GM19452 (cell line): ENCODE measurements at regions not wholly inside any gene's neighbourhood (a gene's known extent, or its start where the extent isn't known, plus 50 kb on each side); places are given as distances from the start of the nearest gene placed in this dataset.

ENCODE experiments used
- ATAC-seq: cut with Tn5 transposase; IDR thresholded peaks from one replicate; pipeline ENCODE4 v1.9.1; 2021; ENCODE audit not compliant: unreplicated experiment

- no peak for ATAC-seq
These were observed 340.0 kb upstream of the MEOX2 start for GRCh38 chr7:16026253-16027020.

- no peak for ATAC-seq
These were observed 339.2 kb upstream of the MEOX2 start for GRCh38 chr7:16025696-16026095.

- no peak for ATAC-seq
These were observed 337.0 kb upstream of the MEOX2 start for GRCh38 chr7:16023503-16023902.

- ATAC-seq = no peak
These were observed 336.6 kb upstream of the MEOX2 start for GRCh38 chr7:16023046-16023445.

- no peak for ATAC-seq
These were observed 335.4 kb upstream of the MEOX2 start for GRCh38 chr7:16021851-16022250.

GRCh38 chr7:16015981-16016380 lies 329.5 kb upstream of the MEOX2 start:
- no peak for ATAC-seq

GRCh38 chr7:16014031-16014430 lies 327.5 kb upstream of the MEOX2 start:
- ATAC-seq = no peak

GRCh38 chr7:16007911-16008310 lies 321.4 kb upstream of the MEOX2 start:
- no peak for ATAC-seq

GRCh38 chr7:16004702-16005101 lies 318.2 kb upstream of the MEOX2 start:
- no peak for ATAC-seq

- no peak for ATAC-seq
These were observed 315.0 kb upstream of the MEOX2 start for GRCh38 chr7:16001477-16001876.

GRCh38 chr7:15998617-15999016 lies 312.1 kb upstream of the MEOX2 start:
- no peak for ATAC-seq

GRCh38 chr7:15995027-15995426 lies 308.5 kb upstream of the MEOX2 start:
- ATAC-seq = no peak

- ATAC-seq = no peak
These were observed 302.7 kb upstream of the MEOX2 start for GRCh38 chr7:15989194-15989593.

- ATAC-seq = no peak
These were observed 299.3 kb upstream of the MEOX2 start for GRCh38 chr7:15985587-15986384.

GRCh38 chr7:15977663-15978062 lies 291.2 kb upstream of the MEOX2 start:
- ATAC-seq = no peak

- no peak for ATAC-seq
These were observed 286.4 kb upstream of the MEOX2 start for GRCh38 chr7:15972862-15973275.

- no peak for ATAC-seq
These were observed 281.1 kb upstream of the MEOX2 start for GRCh38 chr7:15967551-15967950.

- ATAC-seq = no peak
These were observed 280.6 kb upstream of the MEOX2 start for GRCh38 chr7:15967121-15967520.

- no peak for ATAC-seq
These were observed 276.7 kb upstream of the MEOX2 start for GRCh38 chr7:15963206-15963605.

- ATAC-seq = no peak
These were observed 268.3 kb upstream of the MEOX2 start for GRCh38 chr7:15954671-15955354.

- ATAC-seq = no peak
These were observed 263.8 kb upstream of the MEOX2 start for GRCh38 chr7:15950299-15950698.

- ATAC-seq = no peak
These were observed 261.3 kb upstream of the MEOX2 start for GRCh38 chr7:15947754-15948153.
